Nephron (organoid): ENCODE measurements at regions not wholly inside any gene's neighbourhood (a gene's known extent, or its start where the extent isn't known, plus 50 kb on each side); places are given as distances from the start of the nearest gene placed in this dataset.

Experiments used
- H3K27ac Mint-ChIP-seq, 3 experiments: 2 replicates each; pipeline ENCODE4 v1.8.0; 2020; ENCODE audit warnings: mixed read lengths in 3 of 3, mild to moderate bottlenecking in 2 of 3, moderate library complexity in 1 of 3
- H3K27me3 Mint-ChIP-seq: 2 replicates; pipeline ENCODE4 v1.8.0; 2021; ENCODE audit warnings: low read depth, mild to moderate bottlenecking, moderate library complexity, mixed read lengths
- H3K36me3 Mint-ChIP-seq: 2 replicates; pipeline ENCODE4 v1.8.0; 2020; ENCODE audit warnings: low read depth, mixed read lengths
- H3K4me1 Mint-ChIP-seq: 2 replicates; pipeline ENCODE4 v1.8.0; 2020; ENCODE audit warnings: mixed read lengths
- H3K4me3 Mint-ChIP-seq, 3 experiments: 2 replicates each; pipeline ENCODE4 v1.8.0; 2020; ENCODE audit warnings: mild to moderate bottlenecking in 3 of 3, mixed read lengths in 3 of 3, moderate library complexity in 2 of 3
- H3K9me3 Mint-ChIP-seq: 2 replicates; pipeline ENCODE4 v1.8.0; 2020; ENCODE audit warnings: mixed read lengths
- TF ChIP-seq, protein P1 (sequence below), 3 experiments: fragments of 200-600 bp; sonication (generic); IDR thresholded peaks; one replicate each; pipeline ENCODE4 v1.5.0; 2021; ENCODE audit warnings: antibody characterized with exemption in 3 of 3; ENCODE audit not compliant: unreplicated experiment in 3 of 3

DNA sequence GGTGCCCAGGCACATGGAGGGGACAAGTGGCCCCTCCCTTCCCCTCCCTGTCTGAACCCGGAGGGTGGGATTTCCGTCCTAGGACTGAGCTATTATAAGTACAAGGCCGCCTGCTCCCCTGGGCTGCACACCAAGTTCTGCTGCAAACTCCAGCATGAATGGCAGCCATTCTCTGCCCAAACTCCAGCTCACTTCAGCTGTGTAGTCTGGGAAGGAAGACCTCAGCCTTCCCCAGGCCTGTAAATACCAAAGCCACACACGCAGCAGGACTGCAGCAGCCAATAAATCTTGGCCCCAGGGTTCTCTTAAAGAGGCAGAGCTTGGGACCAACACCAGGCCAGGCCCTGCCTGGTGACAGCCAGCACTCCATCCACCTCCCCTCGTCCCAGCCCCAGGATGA, 291.3 kb upstream of the ZMIZ1 start:
- Mint-ChIP-seq H3K4me1 (peaks cover 42% of the 10 kb centered on the region), H3K4me3 (peak overlapping the region; percentile 1 to 20 (median 15)), H3K27ac (peak overlapping the region; percentile 90 to 98 (median 94)), H3K27me3 (no peaks in the 10 kb centered on the region), H3K9me3 (no peaks in the 10 kb centered on the region), H3K36me3 (no peaks in the 10 kb centered on the region)
- TF ChIP-seq, protein P1, sequence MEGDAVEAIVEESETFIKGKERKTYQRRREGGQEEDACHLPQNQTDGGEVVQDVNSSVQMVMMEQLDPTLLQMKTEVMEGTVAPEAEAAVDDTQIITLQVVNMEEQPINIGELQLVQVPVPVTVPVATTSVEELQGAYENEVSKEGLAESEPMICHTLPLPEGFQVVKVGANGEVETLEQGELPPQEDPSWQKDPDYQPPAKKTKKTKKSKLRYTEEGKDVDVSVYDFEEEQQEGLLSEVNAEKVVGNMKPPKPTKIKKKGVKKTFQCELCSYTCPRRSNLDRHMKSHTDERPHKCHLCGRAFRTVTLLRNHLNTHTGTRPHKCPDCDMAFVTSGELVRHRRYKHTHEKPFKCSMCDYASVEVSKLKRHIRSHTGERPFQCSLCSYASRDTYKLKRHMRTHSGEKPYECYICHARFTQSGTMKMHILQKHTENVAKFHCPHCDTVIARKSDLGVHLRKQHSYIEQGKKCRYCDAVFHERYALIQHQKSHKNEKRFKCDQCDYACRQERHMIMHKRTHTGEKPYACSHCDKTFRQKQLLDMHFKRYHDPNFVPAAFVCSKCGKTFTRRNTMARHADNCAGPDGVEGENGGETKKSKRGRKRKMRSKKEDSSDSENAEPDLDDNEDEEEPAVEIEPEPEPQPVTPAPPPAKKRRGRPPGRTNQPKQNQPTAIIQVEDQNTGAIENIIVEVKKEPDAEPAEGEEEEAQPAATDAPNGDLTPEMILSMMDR (IDR thresholded peaks at IDR 0.05; ENCODE audit: unreplicated experiment in 3 of 3), result no peak

DNA sequence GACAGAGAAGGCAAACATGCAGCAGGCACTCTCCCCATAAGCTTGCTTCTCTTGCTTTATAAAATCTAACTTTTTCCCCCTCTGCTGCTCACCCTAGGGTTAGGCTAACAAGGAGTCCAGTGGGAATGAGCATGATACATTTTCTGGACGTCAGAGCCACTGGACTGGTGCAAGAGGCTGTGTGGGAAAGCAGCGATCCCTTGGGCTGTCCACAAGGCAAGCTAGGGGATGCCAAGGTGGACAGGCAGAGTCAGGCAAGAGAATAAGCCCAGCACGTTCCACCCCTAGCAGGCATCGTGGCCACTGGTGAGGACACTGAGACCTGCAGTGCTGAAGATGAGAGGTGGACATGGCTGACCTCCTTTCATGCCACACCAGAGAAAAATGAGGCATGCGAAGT, 290.9 kb upstream of the ZMIZ1 start:
- TF ChIP-seq, protein P1 (IDR thresholded peaks at IDR 0.05; ENCODE audit: unreplicated experiment in 3 of 3), result no peak
- Mint-ChIP-seq H3K27ac (peak overlapping the region; percentile 90 to 98 (median 94)), H3K4me1 (peaks cover 42% of the 10 kb centered on the region), H3K27me3 (no peaks in the 10 kb centered on the region), H3K9me3 (no peaks in the 10 kb centered on the region), H3K4me3 (peak overlapping the region in 1 of 3 experiments; percentile 20), H3K36me3 (no peaks in the 10 kb centered on the region)

DNA sequence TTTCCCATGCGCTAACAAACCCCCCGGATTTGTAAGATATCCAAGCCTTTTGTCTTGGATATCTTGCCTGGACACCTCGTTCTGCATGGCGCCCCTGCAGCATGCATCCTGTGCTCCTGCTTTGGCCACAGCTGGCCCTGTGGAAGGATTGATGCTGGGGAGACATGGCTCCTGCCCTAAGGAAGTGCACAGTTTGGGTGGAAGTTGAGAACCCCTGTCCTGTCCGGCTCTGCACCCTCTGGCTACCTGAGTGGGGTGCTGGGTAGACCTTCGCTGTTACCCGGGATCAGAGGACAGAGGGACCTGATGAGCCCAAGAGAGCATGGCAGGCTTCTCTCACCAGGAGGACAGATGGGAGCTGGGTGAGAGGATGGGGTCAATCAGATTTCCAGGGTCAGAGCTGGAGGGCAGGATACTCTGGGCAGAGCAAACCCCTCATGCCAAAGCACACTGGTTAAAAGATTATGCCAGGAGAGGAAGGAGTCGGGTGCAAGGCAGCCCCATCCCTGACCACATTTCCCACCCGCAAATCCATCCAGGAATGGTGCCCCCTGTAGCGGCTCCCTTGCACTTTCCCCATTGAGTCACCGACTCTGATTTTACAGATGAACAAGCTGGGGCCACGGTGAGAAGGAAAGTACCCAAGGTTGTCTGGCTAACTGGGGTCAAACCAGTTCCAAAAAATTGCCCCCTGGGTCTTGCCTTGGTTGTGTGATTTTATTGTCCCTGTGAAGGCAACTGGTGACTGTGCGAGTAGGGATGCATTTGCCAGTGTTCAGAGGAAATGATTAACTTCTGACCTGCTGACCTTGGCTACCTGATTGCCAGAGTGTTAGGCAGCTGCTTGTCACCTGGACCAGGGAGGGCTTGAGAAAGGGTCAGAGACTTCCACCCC, 290.1 kb upstream of the ZMIZ1 start:
- Mint-ChIP-seq H3K36me3 (no peaks in the 10 kb centered on the region), H3K4me3 (no peak overlapping the region), H3K4me1 (peaks cover 45% of the 10 kb centered on the region), H3K9me3 (peaks cover 3% of the 10 kb centered on the region), H3K27ac (peak overlapping the region; percentile 90 to 98 (median 94)), H3K27me3 (no peaks in the 10 kb centered on the region)
- TF ChIP-seq, protein P1 (IDR thresholded peaks at IDR 0.05; ENCODE audit: unreplicated experiment in 3 of 3), result no peak

DNA sequence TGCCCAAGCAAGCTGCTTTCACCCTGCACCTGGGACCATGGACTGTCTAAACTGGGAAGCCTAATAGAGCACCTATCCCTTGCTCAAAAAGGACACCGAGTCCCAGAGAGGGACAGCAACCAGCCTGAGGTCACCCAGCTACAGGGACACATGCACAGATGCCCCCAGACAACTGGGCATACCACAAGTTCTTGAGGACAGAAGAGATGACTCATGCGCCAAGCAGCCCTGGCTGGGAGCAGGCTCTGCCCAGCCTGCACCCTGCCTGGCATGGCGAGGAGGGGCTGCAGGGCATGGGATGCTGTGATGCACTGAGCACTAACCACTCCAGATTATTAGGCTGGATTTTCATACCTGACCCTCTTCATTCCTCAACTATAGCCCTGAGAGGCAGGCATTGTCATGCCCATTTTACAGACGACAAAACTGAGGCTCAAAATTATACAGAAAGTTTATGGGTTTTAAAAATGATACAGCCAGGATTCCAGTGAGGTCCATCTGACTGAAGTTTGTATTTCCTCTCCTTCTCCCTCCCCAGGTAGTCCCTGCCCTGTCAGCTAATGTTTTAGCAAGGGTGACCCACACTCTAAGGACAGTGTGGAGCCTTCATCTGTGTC, 289.3 kb upstream of the ZMIZ1 start:
- peaks cover 52% of the 10 kb centered on the region for H3K4me1 Mint-ChIP-seq
- no peak overlapping the region for H3K4me3 Mint-ChIP-seq
- H3K27ac Mint-ChIP-seq, result peak overlapping the region; percentile 69 to 94 (median 90)
- TF ChIP-seq, protein P1 (IDR thresholded peaks at IDR 0.05; ENCODE audit: unreplicated experiment in 3 of 3), result no peak
- H3K36me3 Mint-ChIP-seq, result no peaks in the 10 kb centered on the region
- peaks cover 6% of the 10 kb centered on the region for H3K9me3 Mint-ChIP-seq
- no peaks in the 10 kb centered on the region for H3K27me3 Mint-ChIP-seq

DNA sequence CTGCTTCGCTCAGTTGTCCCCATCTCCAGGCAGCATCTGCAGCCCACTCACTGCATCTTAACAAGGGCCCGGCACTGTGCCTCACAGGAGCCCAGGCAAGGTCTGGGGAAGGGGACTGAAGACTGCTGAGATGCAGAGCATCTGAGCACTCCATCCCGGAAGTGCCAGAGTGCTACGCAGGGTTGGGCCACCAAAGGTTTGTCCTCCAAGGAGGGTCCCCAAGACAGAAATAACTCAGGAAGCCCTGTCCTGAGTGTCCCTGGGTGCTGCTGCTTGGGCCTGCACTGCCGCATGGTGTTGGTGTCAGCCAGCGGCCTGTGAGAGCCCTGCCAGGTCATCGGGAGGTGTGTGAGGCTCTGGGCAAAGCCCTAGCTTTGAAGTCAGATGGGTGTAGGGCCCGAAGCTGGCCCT, 288.2 kb upstream of the ZMIZ1 start:
- H3K27ac Mint-ChIP-seq, result peak overlapping the region in 2 of 3 experiments; percentile 33 to 79
- peaks cover 6% of the 10 kb centered on the region for H3K9me3 Mint-ChIP-seq
- H3K4me1 Mint-ChIP-seq, result peaks cover 49% of the 10 kb centered on the region
- no peak overlapping the region for H3K4me3 Mint-ChIP-seq
- H3K36me3 Mint-ChIP-seq, result no peaks in the 10 kb centered on the region
- TF ChIP-seq, protein P1 (IDR thresholded peaks at IDR 0.05; ENCODE audit: unreplicated experiment in 3 of 3), result no peak
- H3K27me3 Mint-ChIP-seq, result no peaks in the 10 kb centered on the region
